ENCODE measurements at regions not wholly inside any gene's neighbourhood (a gene's known extent, or its start where the extent isn't known, plus 50 kb on each side); places are given as distances from the start of the nearest gene placed in this dataset.

GRCh38 chr2:45224993-45225380, 215.7 kb upstream of the SIX2 start:
- TF ChIP-seq POLR2A (IDR thresholded peaks at IDR 0.05; ENCODE audit: low read depth, low read length) (no peak), POLR2AphosphoS5 (IDR thresholded peaks at IDR 0.05; ENCODE audit: low read depth, low read length) (no peak), PAX5 (IDR thresholded peaks at IDR 0.05; ENCODE audit: insufficient read depth, low read length, severe bottlenecking) (no peak)
